WTC11 (cell line): ENCODE measurements at regions not wholly inside any gene's neighbourhood (a gene's known extent, or its start where the extent isn't known, plus 50 kb on each side); places are given as distances from the start of the nearest gene placed in this dataset.

Source experiments
- ATAC-seq: fragments of 200-7000 bp; cut with Tn5 transposase; 2 replicates; pipeline ENCODE4 v1.10.0; 2021; ENCODE audit warnings: mild to moderate bottlenecking, moderate library complexity
- CTCF ChIA-PET: fragments of 300-600 bp; sonication (Branson Sonifier 250); formaldehyde crosslinking; loops from one replicate; lab custom pipeline; 2021; ENCODE audit warnings: antibody characterized with exemption; lab: Charles Lee
- POLR2A ChIA-PET: fragments of 350-600 bp; sonication (Branson Sonifier 250); formaldehyde crosslinking; loops from one replicate; lab custom pipeline; 2021; ENCODE audit warnings: antibody characterized with exemption; lab: Charles Lee
- DNase-seq: peaks from one replicate; pipeline ENCODE4 v3.0.0; 2021; ENCODE audit warnings: low spot score
- H3K27ac Mint-ChIP-seq: 2 replicates; pipeline ENCODE4 v1.8.0; 2021; ENCODE audit warnings: mixed read lengths
- H3K27me3 Mint-ChIP-seq: 2 replicates; pipeline ENCODE4 v1.8.0; 2021; ENCODE audit warnings: low read depth, mild to moderate bottlenecking, moderate library complexity, mixed read lengths
- H3K36me3 Mint-ChIP-seq: 2 replicates; pipeline ENCODE4 v1.8.0; 2021; ENCODE audit warnings: mixed read lengths
- H3K4me1 Mint-ChIP-seq: 2 replicates; pipeline ENCODE4 v1.8.0; 2022; ENCODE audit warnings: mixed read lengths
- H3K4me3 Mint-ChIP-seq: 2 replicates; pipeline ENCODE4 v1.8.0; 2021; ENCODE audit warnings: mild to moderate bottlenecking, moderate library complexity, mixed read lengths
- H3K9me3 Mint-ChIP-seq: 2 replicates; pipeline ENCODE4 v1.8.0; 2021; ENCODE audit warnings: mixed read lengths
- ATF1 ChIP-seq: sonication (generic); formaldehyde crosslinking; IDR thresholded peaks from 2 replicates; pipeline ENCODE4 v1.8.1; 2023; ENCODE audit warnings: mild to moderate bottlenecking, moderate library complexity, missing genetic modification reagents
- CBFB ChIP-seq: sonication (generic); formaldehyde crosslinking; IDR thresholded peaks from 2 replicates; pipeline ENCODE4 v1.8.1; 2022; ENCODE audit warnings: mild to moderate bottlenecking, low read depth, missing genetic modification reagents
- CDX4 ChIP-seq: fragments of 250-450 bp; sonication (Bioruptor Pico); IDR thresholded peaks from 2 replicates; pipeline ENCODE4 v1.9.0; 2021; ENCODE audit warnings: moderate library complexity, mild to moderate bottlenecking, inconsistent platforms, borderline replicate concordance
- CREM ChIP-seq: sonication (generic); formaldehyde crosslinking; IDR thresholded peaks from 2 replicates; pipeline ENCODE4 v1.8.1; 2022; ENCODE audit warnings: mild to moderate bottlenecking, missing genetic modification reagents, moderate library complexity
- E2F5 ChIP-seq: sonication (generic); formaldehyde crosslinking; IDR thresholded peaks from 2 replicates; pipeline ENCODE4 v1.8.1; 2022; ENCODE audit warnings: mild to moderate bottlenecking, moderate library complexity, missing genetic modification reagents
- FOXK1 ChIP-seq: sonication (generic); formaldehyde crosslinking; IDR thresholded peaks from 2 replicates; pipeline ENCODE4 v1.8.0; 2022; ENCODE audit warnings: mild to moderate bottlenecking, moderate library complexity, missing genetic modification reagents
- GTF2I ChIP-seq: fragments of 250-450 bp; sonication (Bioruptor Pico); conservative IDR thresholded peaks from 2 replicates; pipeline ENCODE4 v1.4.0; 2021; ENCODE audit warnings: mild to moderate bottlenecking
- HMGA2 ChIP-seq: fragments of 250-450 bp; sonication (Bioruptor Pico); IDR thresholded peaks from 2 replicates; pipeline ENCODE4 v1.4.0; 2021; ENCODE audit warnings: mild to moderate bottlenecking, moderate library complexity
- IRF2 ChIP-seq: sonication (generic); formaldehyde crosslinking; IDR thresholded peaks from 2 replicates; pipeline ENCODE4 v1.8.0; 2022; ENCODE audit warnings: low read depth, missing genetic modification reagents, borderline replicate concordance
- KAT7 ChIP-seq: sonication (generic); formaldehyde crosslinking; IDR thresholded peaks from 2 replicates; pipeline ENCODE4 v1.8.1; 2023; ENCODE audit warnings: missing genetic modification reagents, mild to moderate bottlenecking, borderline replicate concordance
- OVOL2 ChIP-seq: fragments of 250-450 bp; sonication (Bioruptor Pico); IDR thresholded peaks from 2 replicates; pipeline ENCODE4 v1.9.0; 2021; ENCODE audit warnings: mild to moderate bottlenecking, borderline replicate concordance
- PRRX2 ChIP-seq: fragments of 250-450 bp; sonication (Bioruptor Pico); IDR thresholded peaks from 2 replicates; pipeline ENCODE4 v1.8.0; 2021; ENCODE audit warnings: mild to moderate bottlenecking
- RELA ChIP-seq: sonication (generic); formaldehyde crosslinking; IDR thresholded peaks from 2 replicates; pipeline ENCODE4 v1.8.1; 2022; ENCODE audit warnings: missing genetic modification reagents, mild to moderate bottlenecking, borderline replicate concordance
- SP1 ChIP-seq: sonication (generic); formaldehyde crosslinking; conservative IDR thresholded peaks from 2 replicates; pipeline ENCODE4 v1.8.1; 2022; ENCODE audit warnings: missing genetic modification reagents
- TEAD1 ChIP-seq: sonication (generic); formaldehyde crosslinking; IDR thresholded peaks from 2 replicates; pipeline ENCODE4 v1.8.0; 2022; ENCODE audit warnings: mild to moderate bottlenecking, missing genetic modification reagents
- ZNF138 ChIP-seq: sonication (generic); formaldehyde crosslinking; conservative IDR thresholded peaks from 2 replicates; pipeline ENCODE4 v1.8.1; 2022; ENCODE audit warnings: mild to moderate bottlenecking, moderate library complexity, missing genetic modification reagents
- ZNF263 ChIP-seq: sonication (generic); formaldehyde crosslinking; IDR thresholded peaks from 2 replicates; pipeline ENCODE4 v1.8.1; 2022; ENCODE audit warnings: low read depth, mild to moderate bottlenecking, moderate library complexity, missing genetic modification reagents
- ZNF423 ChIP-seq: fragments of 250-450 bp; sonication (Bioruptor Pico); IDR thresholded peaks from 2 replicates; pipeline ENCODE4 v2.1.2; 2022; ENCODE audit warnings: mild to moderate bottlenecking, moderate library complexity
- ZNF512 ChIP-seq: sonication (generic); formaldehyde crosslinking; IDR thresholded peaks from 2 replicates; pipeline ENCODE4 v1.8.1; 2022; ENCODE audit warnings: missing genetic modification reagents, borderline replicate concordance
- ZNF671 ChIP-seq: fragments of 250-450 bp; sonication (Bioruptor Pico); IDR thresholded peaks from 2 replicates; pipeline ENCODE4 v1.8.0; 2021; ENCODE audit warnings: mild to moderate bottlenecking
- TF ChIP-seq, protein P1 (sequence below): sonication (generic); formaldehyde crosslinking; IDR thresholded peaks from 2 replicates; pipeline ENCODE4 v1.8.0; 2022; ENCODE audit warnings: mild to moderate bottlenecking, missing genetic modification reagents
- TF ChIP-seq, protein P2 (sequence below): sonication (generic); formaldehyde crosslinking; IDR thresholded peaks from 2 replicates; pipeline ENCODE4 v1.8.0; 2023; ENCODE audit warnings: missing genetic modification reagents, mild to moderate bottlenecking, borderline replicate concordance
- TF ChIP-seq, protein P3 (sequence below): fragments of 250-450 bp; sonication (Bioruptor Pico); IDR thresholded peaks from 2 replicates; pipeline ENCODE4 v1.9.0; 2021; ENCODE audit warnings: mild to moderate bottlenecking, borderline replicate concordance

GRCh38 chr7:88600695-88601094, 158.8 kb upstream of the ZNF804B start (continued):
- TF ChIP-seq HMGA2 (CRISPR knock-in tag) (no peak), E2F5 (CRISPR knock-in tag) (no peak)
- TF ChIP-seq, all 79 proteins: peak for 0

- Mint-ChIP-seq H3K9me3 (peaks cover 4% of the 10 kb centered on the region; the same call in 1 of the 2 replicates), H3K4me1 (peaks cover 34% of the 10 kb centered on the region), H3K36me3 (no peaks in the 10 kb centered on the region), H3K4me3 (no peak overlapping the region), H3K27ac (peak overlapping the region; percentile 27; the same call in 1 of the 2 replicates), H3K27me3 (no peaks in the 10 kb centered on the region)
- DNase-seq (no peak), ATAC-seq (peak; percentile 76)
- ChIA-PET CTCF (no interaction called here), POLR2A (no interaction called here)
- no peak for TF ChIP-seq CREM (CRISPR knock-in tag)
- TF ChIP-seq ZNF512: no peak
- TF ChIP-seq, protein P1, sequence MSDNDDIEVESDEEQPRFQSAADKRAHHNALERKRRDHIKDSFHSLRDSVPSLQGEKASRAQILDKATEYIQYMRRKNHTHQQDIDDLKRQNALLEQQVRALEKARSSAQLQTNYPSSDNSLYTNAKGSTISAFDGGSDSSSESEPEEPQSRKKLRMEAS (CRISPR knock-in tag): no peak
- TF ChIP-seq KAT7 (CRISPR knock-in tag): no peak
- no peak for TF ChIP-seq CDX4 (CRISPR knock-in tag)
- TF ChIP-seq IRF2 (CRISPR knock-in tag): no peak
- no peak for TF ChIP-seq ZNF138
Measured at GRCh38 chr7:88599528-88599927, 160.0 kb upstream of the ZNF804B start.

GRCh38 chr7:88597941-88598425, 161.5 kb upstream of the ZNF804B start:
- no peak for ATAC-seq
- CTCF ChIA-PET: no interaction called here
- Mint-ChIP-seq H3K27me3 (no peaks in the 10 kb centered on the region), H3K27ac (no peak overlapping the region), H3K4me3 (no peak overlapping the region), H3K36me3 (no peaks in the 10 kb centered on the region), H3K9me3 (peaks cover 4% of the 10 kb centered on the region; the same call in 1 of the 2 replicates), H3K4me1 (peaks cover 30% of the 10 kb centered on the region)
- DNase-seq: no peak
- POLR2A ChIA-PET: no interaction called here
- TF ChIP-seq ZNF671: no peak
- no peak for TF ChIP-seq PRRX2 (CRISPR knock-in tag)
- no peak for TF ChIP-seq ZNF263 (CRISPR knock-in tag)
- TF ChIP-seq IRF2 (CRISPR knock-in tag): no peak
- TF ChIP-seq GTF2I (CRISPR knock-in tag): no peak
- TF ChIP-seq, protein P2, sequence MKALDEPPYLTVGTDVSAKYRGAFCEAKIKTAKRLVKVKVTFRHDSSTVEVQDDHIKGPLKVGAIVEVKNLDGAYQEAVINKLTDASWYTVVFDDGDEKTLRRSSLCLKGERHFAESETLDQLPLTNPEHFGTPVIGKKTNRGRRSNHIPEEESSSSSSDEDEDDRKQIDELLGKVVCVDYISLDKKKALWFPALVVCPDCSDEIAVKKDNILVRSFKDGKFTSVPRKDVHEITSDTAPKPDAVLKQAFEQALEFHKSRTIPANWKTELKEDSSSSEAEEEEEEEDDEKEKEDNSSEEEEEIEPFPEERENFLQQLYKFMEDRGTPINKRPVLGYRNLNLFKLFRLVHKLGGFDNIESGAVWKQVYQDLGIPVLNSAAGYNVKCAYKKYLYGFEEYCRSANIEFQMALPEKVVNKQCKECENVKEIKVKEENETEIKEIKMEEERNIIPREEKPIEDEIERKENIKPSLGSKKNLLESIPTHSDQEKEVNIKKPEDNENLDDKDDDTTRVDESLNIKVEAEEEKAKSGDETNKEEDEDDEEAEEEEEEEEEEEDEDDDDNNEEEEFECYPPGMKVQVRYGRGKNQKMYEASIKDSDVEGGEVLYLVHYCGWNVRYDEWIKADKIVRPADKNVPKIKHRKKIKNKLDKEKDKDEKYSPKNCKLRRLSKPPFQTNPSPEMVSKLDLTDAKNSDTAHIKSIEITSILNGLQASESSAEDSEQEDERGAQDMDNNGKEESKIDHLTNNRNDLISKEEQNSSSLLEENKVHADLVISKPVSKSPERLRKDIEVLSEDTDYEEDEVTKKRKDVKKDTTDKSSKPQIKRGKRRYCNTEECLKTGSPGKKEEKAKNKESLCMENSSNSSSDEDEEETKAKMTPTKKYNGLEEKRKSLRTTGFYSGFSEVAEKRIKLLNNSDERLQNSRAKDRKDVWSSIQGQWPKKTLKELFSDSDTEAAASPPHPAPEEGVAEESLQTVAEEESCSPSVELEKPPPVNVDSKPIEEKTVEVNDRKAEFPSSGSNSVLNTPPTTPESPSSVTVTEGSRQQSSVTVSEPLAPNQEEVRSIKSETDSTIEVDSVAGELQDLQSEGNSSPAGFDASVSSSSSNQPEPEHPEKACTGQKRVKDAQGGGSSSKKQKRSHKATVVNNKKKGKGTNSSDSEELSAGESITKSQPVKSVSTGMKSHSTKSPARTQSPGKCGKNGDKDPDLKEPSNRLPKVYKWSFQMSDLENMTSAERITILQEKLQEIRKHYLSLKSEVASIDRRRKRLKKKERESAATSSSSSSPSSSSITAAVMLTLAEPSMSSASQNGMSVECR (CRISPR knock-in tag): no peak
- TF ChIP-seq OVOL2 (CRISPR knock-in tag): no peak
- TF ChIP-seq, protein P3, sequence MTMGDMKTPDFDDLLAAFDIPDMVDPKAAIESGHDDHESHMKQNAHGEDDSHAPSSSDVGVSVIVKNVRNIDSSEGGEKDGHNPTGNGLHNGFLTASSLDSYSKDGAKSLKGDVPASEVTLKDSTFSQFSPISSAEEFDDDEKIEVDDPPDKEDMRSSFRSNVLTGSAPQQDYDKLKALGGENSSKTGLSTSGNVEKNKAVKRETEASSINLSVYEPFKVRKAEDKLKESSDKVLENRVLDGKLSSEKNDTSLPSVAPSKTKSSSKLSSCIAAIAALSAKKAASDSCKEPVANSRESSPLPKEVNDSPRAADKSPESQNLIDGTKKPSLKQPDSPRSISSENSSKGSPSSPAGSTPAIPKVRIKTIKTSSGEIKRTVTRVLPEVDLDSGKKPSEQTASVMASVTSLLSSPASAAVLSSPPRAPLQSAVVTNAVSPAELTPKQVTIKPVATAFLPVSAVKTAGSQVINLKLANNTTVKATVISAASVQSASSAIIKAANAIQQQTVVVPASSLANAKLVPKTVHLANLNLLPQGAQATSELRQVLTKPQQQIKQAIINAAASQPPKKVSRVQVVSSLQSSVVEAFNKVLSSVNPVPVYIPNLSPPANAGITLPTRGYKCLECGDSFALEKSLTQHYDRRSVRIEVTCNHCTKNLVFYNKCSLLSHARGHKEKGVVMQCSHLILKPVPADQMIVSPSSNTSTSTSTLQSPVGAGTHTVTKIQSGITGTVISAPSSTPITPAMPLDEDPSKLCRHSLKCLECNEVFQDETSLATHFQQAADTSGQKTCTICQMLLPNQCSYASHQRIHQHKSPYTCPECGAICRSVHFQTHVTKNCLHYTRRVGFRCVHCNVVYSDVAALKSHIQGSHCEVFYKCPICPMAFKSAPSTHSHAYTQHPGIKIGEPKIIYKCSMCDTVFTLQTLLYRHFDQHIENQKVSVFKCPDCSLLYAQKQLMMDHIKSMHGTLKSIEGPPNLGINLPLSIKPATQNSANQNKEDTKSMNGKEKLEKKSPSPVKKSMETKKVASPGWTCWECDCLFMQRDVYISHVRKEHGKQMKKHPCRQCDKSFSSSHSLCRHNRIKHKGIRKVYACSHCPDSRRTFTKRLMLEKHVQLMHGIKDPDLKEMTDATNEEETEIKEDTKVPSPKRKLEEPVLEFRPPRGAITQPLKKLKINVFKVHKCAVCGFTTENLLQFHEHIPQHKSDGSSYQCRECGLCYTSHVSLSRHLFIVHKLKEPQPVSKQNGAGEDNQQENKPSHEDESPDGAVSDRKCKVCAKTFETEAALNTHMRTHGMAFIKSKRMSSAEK: no peak
- TF ChIP-seq CBFB (CRISPR knock-in tag): no peak
- no peak for TF ChIP-seq ZNF423 (CRISPR knock-in tag)
- no peak for TF ChIP-seq TEAD1 (CRISPR knock-in tag)
- no peak for TF ChIP-seq HMGA2 (CRISPR knock-in tag)
- no peak for TF ChIP-seq ATF1 (CRISPR knock-in tag)
- no peak for TF ChIP-seq SP1 (CRISPR knock-in tag)
- TF ChIP-seq FOXK1: no peak
- TF ChIP-seq RELA (CRISPR knock-in tag): no peak
